Neural cell (in vitro differentiated cells): ENCODE measurements at regions not wholly inside any gene's neighbourhood (a gene's known extent, or its start where the extent isn't known, plus 50 kb on each side); places are given as distances from the start of the nearest gene placed in this dataset.

Source experiments
- H2AFZ ChIP-seq: fragments of 200-600, 300-800 bp; sonication (generic), shearing (Covaris generic); 2 replicates; pipeline ENCODE4 v1.6.0; 2014; ENCODE audit warnings: low read depth, mild to moderate bottlenecking, antibody characterized with exemption, low read length, moderate library complexity
- H3F3A ChIP-seq: fragments of 200-600 bp; shearing (Covaris generic); 2 replicates; pipeline ENCODE4 v1.6.1; 2016; ENCODE audit warnings: mild to moderate bottlenecking, moderate library complexity, mixed read lengths, antibody characterized with exemption, low read length; ENCODE audit not compliant: insufficient read depth, poor library complexity, severe bottlenecking
- H3K27ac ChIP-seq: fragments of 200-600, 300-800 bp; sonication (generic), shearing (Covaris generic); 2 replicates; pipeline ENCODE4 v1.5.1; 2014; ENCODE audit warnings: mild to moderate bottlenecking, low read length, moderate library complexity
- H3K27me3 ChIP-seq: fragments of 300-800, 200-600 bp; sonication (generic), shearing (Covaris generic); 2 replicates; pipeline ENCODE4 v1.6.0; 2014; ENCODE audit warnings: mild to moderate bottlenecking, low read depth, low read length, moderate library complexity; ENCODE audit not compliant: insufficient read depth
- H3K36me3 ChIP-seq: fragments of 300-800, 200-600 bp; sonication (generic), shearing (Covaris generic); 2 replicates; pipeline ENCODE4 v1.5.1; 2014; ENCODE audit warnings: mild to moderate bottlenecking, antibody characterized with exemption, low read length, moderate library complexity; ENCODE audit not compliant: insufficient read depth
- H3K4me2 ChIP-seq: fragments of 300-800, 200-600 bp; sonication (generic), shearing (Covaris generic); 2 replicates; pipeline ENCODE4 v1.6.0; 2014; ENCODE audit warnings: mild to moderate bottlenecking, low read length
- H3K4me3 ChIP-seq: fragments of 300-800, 200-600 bp; sonication (generic), shearing (Covaris generic); 2 replicates; pipeline ENCODE4 v1.5.1; 2014; ENCODE audit warnings: mild to moderate bottlenecking, low read length, moderate library complexity
- H3K79me2 ChIP-seq: fragments of 200-600 bp; shearing (Covaris generic); replicated peaks from 2 replicates; pipeline ENCODE4 v1.6.0; 2014; ENCODE audit warnings: mild to moderate bottlenecking, low read length, moderate library complexity; ENCODE audit not compliant: insufficient read depth
- H3K9ac ChIP-seq: fragments of 300-800, 200-600 bp; sonication (generic), shearing (Covaris generic); 2 replicates; pipeline ENCODE4 v1.6.1; 2016; ENCODE audit warnings: mild to moderate bottlenecking, low read length, mixed read lengths
- H3K9me2 ChIP-seq: fragments of 200-600 bp; shearing (Covaris generic); 2 replicates; pipeline ENCODE4 v1.6.1; 2016; ENCODE audit warnings: mild to moderate bottlenecking, low read length, mixed read lengths; ENCODE audit not compliant: insufficient read depth
- H3K9me3 ChIP-seq: fragments of 200-600, 300-800 bp; sonication (generic), shearing (Covaris generic); 2 replicates; pipeline ENCODE4 v1.6.1; 2016; ENCODE audit warnings: mild to moderate bottlenecking, mixed run types, low read length, moderate library complexity, mixed read lengths
- H4K20me1 ChIP-seq: fragments of 200-600 bp; shearing (Covaris generic); 2 replicates; pipeline ENCODE4 v1.6.1; 2016; ENCODE audit warnings: mild to moderate bottlenecking, mixed run types; ENCODE audit not compliant: insufficient read depth
- EP300 ChIP-seq: fragments of 450-650 bp; conservative IDR thresholded peaks from 2 replicates; pipeline ENCODE4 v1.6.1; 2014; ENCODE audit warnings: antibody characterized with exemption, mild to moderate bottlenecking, moderate library complexity; ENCODE audit not compliant: poor library complexity, severe bottlenecking
- EZH2 ChIP-seq: fragments of 200-600, 300-800 bp; shearing (Covaris generic), sonication (generic); IDR thresholded peaks from 2 replicates; pipeline ENCODE4 v1.6.1; 2014; ENCODE audit warnings: antibody characterized with exemption, low read length, borderline replicate concordance, mild to moderate bottlenecking; ENCODE audit not compliant: insufficient read depth, poor library complexity, severe bottlenecking
- MXI1 ChIP-seq: fragments of 450-650 bp; conservative IDR thresholded peaks from 2 replicates; pipeline ENCODE4 v1.6.1; 2014; ENCODE audit warnings: antibody characterized with exemption, mild to moderate bottlenecking; ENCODE audit not compliant: poor library complexity, severe bottlenecking
- POLR2AphosphoS5 ChIP-seq: IDR thresholded peaks from 2 replicates; pipeline ENCODE4 v1.6.1; 2012
- RAD21 ChIP-seq: fragments of 450-650 bp; conservative IDR thresholded peaks from 2 replicates; pipeline ENCODE4 v1.6.1; 2014; ENCODE audit warnings: antibody characterized with exemption, mild to moderate bottlenecking, moderate library complexity
- SMC3 ChIP-seq: fragments of 450-650 bp; conservative IDR thresholded peaks from 2 replicates; pipeline ENCODE4 v1.6.1; 2014; ENCODE audit warnings: antibody characterized with exemption, mild to moderate bottlenecking, moderate library complexity; ENCODE audit not compliant: poor library complexity
- TAF1 ChIP-seq: IDR thresholded peaks from 2 replicates; pipeline ENCODE4 v1.6.1; 2012; ENCODE audit warnings: low read depth
- TF ChIP-seq, protein P1 (sequence below): IDR thresholded peaks from 2 replicates; pipeline ENCODE4 v1.6.1; 2012; ENCODE audit warnings: borderline replicate concordance
- TF ChIP-seq, protein P2 (sequence below): fragments of 450-650 bp; IDR thresholded peaks from 2 replicates; pipeline ENCODE4 v1.5.1; 2014; ENCODE audit warnings: antibody characterized with exemption, mild to moderate bottlenecking, moderate library complexity; ENCODE audit not compliant: poor library complexity, severe bottlenecking

DNA sequence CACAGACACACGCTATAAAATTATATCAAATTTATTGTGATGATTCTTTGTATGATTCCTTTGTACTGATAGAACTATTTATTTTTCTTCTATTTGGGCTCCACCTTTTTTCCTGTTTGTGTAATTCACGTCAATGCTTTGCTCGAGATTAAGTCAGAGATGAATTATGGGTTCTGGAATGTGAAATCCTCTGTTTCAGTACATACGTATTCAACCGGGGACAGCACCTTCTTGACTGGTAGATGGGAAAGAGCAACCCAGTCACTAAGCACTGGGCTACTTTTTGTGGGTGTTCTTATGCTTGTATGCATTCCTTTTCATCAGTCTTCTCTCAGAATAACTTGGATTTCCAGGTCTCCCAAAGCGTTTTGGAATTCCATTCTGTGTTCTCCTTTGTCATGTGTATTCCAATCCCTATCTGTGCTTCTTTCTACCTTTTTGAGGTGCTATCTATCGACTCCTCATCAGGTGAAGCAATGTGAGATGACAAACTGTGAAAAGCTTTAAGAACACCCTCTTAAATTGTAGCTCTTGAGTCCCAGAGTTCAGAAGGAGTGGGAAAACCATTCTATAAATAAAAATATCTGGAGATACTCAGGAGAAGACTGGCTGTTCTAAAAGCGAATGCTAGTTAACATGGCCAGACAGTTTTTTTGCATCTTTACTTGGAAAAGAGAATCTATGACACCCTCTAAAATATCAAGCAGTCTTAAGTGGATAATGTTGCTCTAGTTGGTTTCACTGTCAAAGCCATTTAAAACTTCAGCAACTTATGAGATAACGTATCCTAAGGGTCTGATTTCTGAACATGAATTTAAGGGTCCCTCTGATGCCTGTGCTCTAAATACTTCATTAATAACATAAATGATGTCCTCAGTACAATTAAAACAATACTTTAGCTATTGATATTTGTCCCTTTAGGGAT is 197.7 kb upstream of the PREP start:
- H3K27ac ChIP-seq, result no peak overlapping the region
- TF ChIP-seq, protein P1, sequence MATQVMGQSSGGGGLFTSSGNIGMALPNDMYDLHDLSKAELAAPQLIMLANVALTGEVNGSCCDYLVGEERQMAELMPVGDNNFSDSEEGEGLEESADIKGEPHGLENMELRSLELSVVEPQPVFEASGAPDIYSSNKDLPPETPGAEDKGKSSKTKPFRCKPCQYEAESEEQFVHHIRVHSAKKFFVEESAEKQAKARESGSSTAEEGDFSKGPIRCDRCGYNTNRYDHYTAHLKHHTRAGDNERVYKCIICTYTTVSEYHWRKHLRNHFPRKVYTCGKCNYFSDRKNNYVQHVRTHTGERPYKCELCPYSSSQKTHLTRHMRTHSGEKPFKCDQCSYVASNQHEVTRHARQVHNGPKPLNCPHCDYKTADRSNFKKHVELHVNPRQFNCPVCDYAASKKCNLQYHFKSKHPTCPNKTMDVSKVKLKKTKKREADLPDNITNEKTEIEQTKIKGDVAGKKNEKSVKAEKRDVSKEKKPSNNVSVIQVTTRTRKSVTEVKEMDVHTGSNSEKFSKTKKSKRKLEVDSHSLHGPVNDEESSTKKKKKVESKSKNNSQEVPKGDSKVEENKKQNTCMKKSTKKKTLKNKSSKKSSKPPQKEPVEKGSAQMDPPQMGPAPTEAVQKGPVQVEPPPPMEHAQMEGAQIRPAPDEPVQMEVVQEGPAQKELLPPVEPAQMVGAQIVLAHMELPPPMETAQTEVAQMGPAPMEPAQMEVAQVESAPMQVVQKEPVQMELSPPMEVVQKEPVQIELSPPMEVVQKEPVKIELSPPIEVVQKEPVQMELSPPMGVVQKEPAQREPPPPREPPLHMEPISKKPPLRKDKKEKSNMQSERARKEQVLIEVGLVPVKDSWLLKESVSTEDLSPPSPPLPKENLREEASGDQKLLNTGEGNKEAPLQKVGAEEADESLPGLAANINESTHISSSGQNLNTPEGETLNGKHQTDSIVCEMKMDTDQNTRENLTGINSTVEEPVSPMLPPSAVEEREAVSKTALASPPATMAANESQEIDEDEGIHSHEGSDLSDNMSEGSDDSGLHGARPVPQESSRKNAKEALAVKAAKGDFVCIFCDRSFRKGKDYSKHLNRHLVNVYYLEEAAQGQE, result no peak
- no peak for TF ChIP-seq POLR2AphosphoS5
- TF ChIP-seq EZH2, result no peak
- TF ChIP-seq SMC3, result no peak
- TF ChIP-seq EP300, result no peak
- no peak for TF ChIP-seq TAF1
- TF ChIP-seq MXI1, result no peak
- TF ChIP-seq, protein P2, sequence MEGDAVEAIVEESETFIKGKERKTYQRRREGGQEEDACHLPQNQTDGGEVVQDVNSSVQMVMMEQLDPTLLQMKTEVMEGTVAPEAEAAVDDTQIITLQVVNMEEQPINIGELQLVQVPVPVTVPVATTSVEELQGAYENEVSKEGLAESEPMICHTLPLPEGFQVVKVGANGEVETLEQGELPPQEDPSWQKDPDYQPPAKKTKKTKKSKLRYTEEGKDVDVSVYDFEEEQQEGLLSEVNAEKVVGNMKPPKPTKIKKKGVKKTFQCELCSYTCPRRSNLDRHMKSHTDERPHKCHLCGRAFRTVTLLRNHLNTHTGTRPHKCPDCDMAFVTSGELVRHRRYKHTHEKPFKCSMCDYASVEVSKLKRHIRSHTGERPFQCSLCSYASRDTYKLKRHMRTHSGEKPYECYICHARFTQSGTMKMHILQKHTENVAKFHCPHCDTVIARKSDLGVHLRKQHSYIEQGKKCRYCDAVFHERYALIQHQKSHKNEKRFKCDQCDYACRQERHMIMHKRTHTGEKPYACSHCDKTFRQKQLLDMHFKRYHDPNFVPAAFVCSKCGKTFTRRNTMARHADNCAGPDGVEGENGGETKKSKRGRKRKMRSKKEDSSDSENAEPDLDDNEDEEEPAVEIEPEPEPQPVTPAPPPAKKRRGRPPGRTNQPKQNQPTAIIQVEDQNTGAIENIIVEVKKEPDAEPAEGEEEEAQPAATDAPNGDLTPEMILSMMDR, result no peak
- TF ChIP-seq RAD21, result no peak

DNA sequence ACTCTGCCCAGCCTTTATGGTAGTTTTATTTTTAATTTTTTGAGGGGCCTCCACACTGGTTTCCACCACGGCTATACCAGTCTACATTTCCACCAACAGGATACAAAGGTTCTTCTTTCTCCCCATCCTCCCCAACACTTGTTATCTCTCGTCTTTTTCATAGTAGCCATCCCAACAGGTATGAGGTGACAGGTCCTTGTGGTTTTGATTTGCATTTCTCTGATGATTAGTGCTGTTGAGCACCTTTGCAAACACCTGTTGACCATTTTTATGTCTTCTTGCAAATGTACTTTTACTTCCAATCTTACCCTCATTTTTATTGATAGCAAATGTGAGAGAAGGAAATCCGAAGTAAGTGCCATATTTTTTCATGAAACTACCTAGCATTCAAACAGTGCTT is 195.4 kb upstream of the PREP start:
- Histone ChIP-seq H3K79me2 (no peaks in the 10 kb centered on the region), H3K9me2 (no peaks in the 10 kb centered on the region), H4K20me1 (no peaks in the 10 kb centered on the region), H3K9me3 (no peaks in the 10 kb centered on the region), H3K27ac (no peak overlapping the region), H3K27me3 (no peaks in the 10 kb centered on the region), H3K4me3 (no peak overlapping the region), H3K9ac (no peak overlapping the region), H3K4me2 (no peak overlapping the region), H3F3A (no peaks in the 10 kb centered on the region), H3K36me3 (no peaks in the 10 kb centered on the region), H2AFZ (no peak overlapping the region)
- TF ChIP-seq POLR2AphosphoS5 (no peak), RAD21 (no peak), MXI1 (no peak), EP300 (no peak), TAF1 (no peak), SMC3 (no peak), EZH2 (no peak)
- TF ChIP-seq, protein P1, result no peak
- TF ChIP-seq, protein P2, result no peak

More for the DNA sequence above, 197.7 kb upstream of the PREP start:
- Histone ChIP-seq H2AFZ (no peak overlapping the region), H3K79me2 (no peaks in the 10 kb centered on the region), H3F3A (no peaks in the 10 kb centered on the region), H3K4me3 (no peak overlapping the region), H3K9ac (no peak overlapping the region), H3K9me3 (no peaks in the 10 kb centered on the region), H3K36me3 (no peaks in the 10 kb centered on the region), H4K20me1 (no peaks in the 10 kb centered on the region), H3K9me2 (no peaks in the 10 kb centered on the region), H3K27me3 (no peaks in the 10 kb centered on the region), H3K4me2 (no peak overlapping the region)
